AG08395 (cell line): ENCODE measurements at regions not wholly inside any gene's neighbourhood (a gene's known extent, or its start where the extent isn't known, plus 50 kb on each side); places are given as distances from the start of the nearest gene placed in this dataset.
"Not testable (repeated sequence)": the region's sequence is repeated elsewhere in the genome, so short reads cannot be mapped to it uniquely, and the experiment has no call there.

ENCODE experiments used
- DNase-seq: peaks from one replicate; pipeline ENCODE4 v3.0.0; 2012; ENCODE audit warnings: mixed read lengths, low spot score

GRCh38 chr10:8282340-8282739 lies 227.9 kb downstream of the GATA3 start:
- no peak for DNase-seq

- DNase-seq = no peak
Observed at GRCh38 chr10:8283166-8283905, 228.8 kb downstream of the GATA3 start.

- DNase-seq = no peak
Observed at GRCh38 chr10:8283986-8284385, 229.5 kb downstream of the GATA3 start.

GRCh38 chr10:8285970-8286369 lies 231.5 kb downstream of the GATA3 start:
- not testable (repeated sequence) for DNase-seq

GRCh38 chr10:8288600-8288999 lies 234.1 kb downstream of the GATA3 start:
- DNase-seq = no peak

- no peak for DNase-seq
Observed at GRCh38 chr10:8289186-8289924, 234.9 kb downstream of the GATA3 start.

- DNase-seq = no peak
Observed at GRCh38 chr10:8294779-8295178, 240.3 kb downstream of the GATA3 start.

- no peak for DNase-seq
Observed at GRCh38 chr10:8295311-8295710, 240.8 kb downstream of the GATA3 start.

GRCh38 chr10:8296090-8296733 lies 241.7 kb downstream of the GATA3 start:
- DNase-seq = no peak

- no peak for DNase-seq
Observed at GRCh38 chr10:8296734-8297101, 242.2 kb downstream of the GATA3 start.

- DNase-seq = no peak
Observed at GRCh38 chr10:8297107-8297506, 242.6 kb downstream of the GATA3 start.

GRCh38 chr10:8297959-8298358 lies 243.5 kb downstream of the GATA3 start:
- DNase-seq = no peak

- DNase-seq = no peak
Observed at GRCh38 chr10:8298896-8299570, 244.5 kb downstream of the GATA3 start.

GRCh38 chr10:8300925-8301324 lies 246.4 kb downstream of the GATA3 start:
- no peak for DNase-seq

- no peak for DNase-seq
Observed at GRCh38 chr10:8301333-8301732, 246.8 kb downstream of the GATA3 start.

GRCh38 chr10:8301831-8302230 lies 247.3 kb downstream of the GATA3 start:
- DNase-seq = no peak

- no peak for DNase-seq
Observed at GRCh38 chr10:8302565-8302964, 248.1 kb downstream of the GATA3 start.

- DNase-seq = no peak
Observed at GRCh38 chr10:8304861-8305260, 250.4 kb downstream of the GATA3 start.

- no peak for DNase-seq
Observed at GRCh38 chr10:8305876-8306652, 251.6 kb downstream of the GATA3 start.

GRCh38 chr10:8306685-8307364 lies 252.3 kb downstream of the GATA3 start:
- no peak for DNase-seq

GRCh38 chr10:8310930-8311329 lies 256.4 kb downstream of the GATA3 start:
- no peak for DNase-seq
